Heart right ventricle (tissue), 16 donors: ENCODE measurements at regions not wholly inside any gene's neighbourhood (a gene's known extent, or its start where the extent isn't known, plus 50 kb on each side); places are given as distances from the start of the nearest gene placed in this dataset.

Experiments used
- ATAC-seq, 8 donors: fragments of 200-7000 bp; cut with Tn5 transposase; one replicate each; pipeline ENCODE4 v1.9.1; 2020; ENCODE audit warnings: mild to moderate bottlenecking in 8 of 8, moderate library complexity in 8 of 8, moderate number of reproducible peaks in 1 of 8
- DNase-seq, 2 donors: peaks; one replicate each; pipeline ENCODE4 v3.0.0-alpha.2; 2020
- H3K27ac ChIP-seq, 10 donors: fragments of 200-600 bp; sonication (generic) in 2 of 10; one replicate each; pipeline versions ENCODE4 v1.5.0 to v1.8.0; 2020 to 2022; ENCODE audit warnings: mild to moderate bottlenecking in 3 of 10
- H3K27me3 ChIP-seq, 7 donors: fragments of 200-600 bp; one replicate each; pipeline ENCODE4 v1.8.0; 2021 to 2022; ENCODE audit warnings: mild to moderate bottlenecking in 2 of 7
- H3K36me3 ChIP-seq, 9 donors: fragments of 200-600 bp; sonication (generic) in 1 of 9; one replicate each; pipeline versions ENCODE4 v1.5.0 to v1.8.0; 2020 to 2022; ENCODE audit warnings: mild to moderate bottlenecking in 2 of 9
- H3K4me1 ChIP-seq, 9 donors: fragments of 200-600 bp; sonication (generic) in 1 of 9; one replicate each; pipeline versions ENCODE4 v1.5.0 to v1.8.0; 2020 to 2022; ENCODE audit warnings: mild to moderate bottlenecking in 4 of 9
- H3K4me3 ChIP-seq, 10 donors: fragments of 200-600 bp; sonication (generic) in 2 of 10; one replicate each; pipeline versions ENCODE4 v1.5.0 to v1.8.0; 2020 to 2022; ENCODE audit warnings: mild to moderate bottlenecking in 7 of 10, moderate library complexity in 2 of 10
- H3K9me3 ChIP-seq, 11 donors: fragments of 200-600 bp in 10 of 11; sonication (generic) in 2 of 11; one replicate each; pipeline versions ENCODE4 v1.5.0 to v1.8.0; 2013 to 2022; ENCODE audit warnings: mild to moderate bottlenecking in 2 of 11, control low read depth in 1 of 11, moderate library complexity in 1 of 11
- WGBS, 2 donors: extraction: QIAGEN DNeasy Blood & Tissue Kit; methylation state at CpG; one replicate each; pipeline ENCODE4 v1.1.7; 2013; ENCODE audit warnings: inconsistent platforms in 1 of 2; 5-methylcytosine and 5-hydroxymethylcytosine counted together
- intact Hi-C, 10 donors: fragments of 100-400 bp; cut with DNase I; formaldehyde crosslinking; loops; one replicate each; pipeline versions ENCODE4 v1.11.1 to v1.14.2; 2022
- TF ChIP-seq, protein P1 (sequence below), 9 donors: fragments of 200-600 bp; sonication (generic) in 2 of 9; IDR thresholded peaks; one replicate each; pipeline versions ENCODE4 v1.5.0 to v1.8.0; 2021 to 2022; ENCODE audit warnings: antibody characterized with exemption in 9 of 9, mild to moderate bottlenecking in 5 of 9, moderate library complexity in 1 of 9
- donor health status: Arrhythmogenic right ventricular cardiomyopathy.
- donor health status: ischemic (EF 13 %, LVEDD 7.1; RV severe dilation, severe dysfunction).
- donor health status: healthy with polysubstance abuse.
- donor health status: DM: no; HTN: yes; CAD: no.
- donor health status: DM: no; HTN: no; CAD: no.
- donor health status: ischemic (EF 25% LVEDD 6.9; RV normal size, moderate dysfunction).
- donor health status: ischemic (EF 25% LVEDD 5.7; RV mildly dilated, moderate dysfunction).
- donor health status: healthy.
- donor health status: DM: yes; HTN: yes; CAD: no.
- donor health status: Ischemic cardiomyopathy.
- donor health status: ischemic (EF 35%, LVEDD 5.7; RV mildly dilated, moderate dysfunction).
- donor health status: nonischemic (EF 11% LVEDD 7.7; RV severe dilation, severe dysfunction).
- donor health status: DM: yes; HTN: yes; CAD: no.
- donor health status: PGD.
- donor health status: ischemic (EF 29% LVEDD 5.4; RV normal size, mild dysfunction).
- donor health status: nonischemic (EF 23%, LVEDD 6.1; RV moderate dilation, normal function).

- intact Hi-C loops = no loop called here
- WGBS, 2 donors = 52 to 66% methylated on average over 7 of the region's 7 CpGs
- Histone ChIP-seq H3K4me1 (peaks cover 5 to 46% (median 26%) of the 10 kb centered on the region in 9 donors), H3K4me3 (no peak overlapping the region), H3K27ac (peak overlapping the region in 1 of 10 donors; percentile 39), H3K27me3 (peaks cover 0 to 30% (median 11%) of the 10 kb centered on the region in 7 donors), H3K36me3 (no peaks in the 10 kb centered on the region), H3K9me3 (no peaks in the 10 kb centered on the region)
- peak; percentile 55 to 80 (median 69) for ATAC-seq
- DNase-seq = peak; percentile 34 to 42
- TF ChIP-seq, protein P1, sequence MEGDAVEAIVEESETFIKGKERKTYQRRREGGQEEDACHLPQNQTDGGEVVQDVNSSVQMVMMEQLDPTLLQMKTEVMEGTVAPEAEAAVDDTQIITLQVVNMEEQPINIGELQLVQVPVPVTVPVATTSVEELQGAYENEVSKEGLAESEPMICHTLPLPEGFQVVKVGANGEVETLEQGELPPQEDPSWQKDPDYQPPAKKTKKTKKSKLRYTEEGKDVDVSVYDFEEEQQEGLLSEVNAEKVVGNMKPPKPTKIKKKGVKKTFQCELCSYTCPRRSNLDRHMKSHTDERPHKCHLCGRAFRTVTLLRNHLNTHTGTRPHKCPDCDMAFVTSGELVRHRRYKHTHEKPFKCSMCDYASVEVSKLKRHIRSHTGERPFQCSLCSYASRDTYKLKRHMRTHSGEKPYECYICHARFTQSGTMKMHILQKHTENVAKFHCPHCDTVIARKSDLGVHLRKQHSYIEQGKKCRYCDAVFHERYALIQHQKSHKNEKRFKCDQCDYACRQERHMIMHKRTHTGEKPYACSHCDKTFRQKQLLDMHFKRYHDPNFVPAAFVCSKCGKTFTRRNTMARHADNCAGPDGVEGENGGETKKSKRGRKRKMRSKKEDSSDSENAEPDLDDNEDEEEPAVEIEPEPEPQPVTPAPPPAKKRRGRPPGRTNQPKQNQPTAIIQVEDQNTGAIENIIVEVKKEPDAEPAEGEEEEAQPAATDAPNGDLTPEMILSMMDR (IDR thresholded peaks at IDR 0.05) = no peak
Measured at GRCh38 chr9:95753762-95754465, 121.6 kb upstream of the ERCC6L2 start.

- Histone ChIP-seq H3K4me3 (peak overlapping the region in 4 of 10 donors; percentile 16 to 32 (median 20)), H3K36me3 (no peaks in the 10 kb centered on the region), H3K9me3 (no peaks in the 10 kb centered on the region), H3K4me1 (peaks cover 5 to 42% (median 26%) of the 10 kb centered on the region in 9 donors), H3K27me3 (peaks cover 0 to 30% (median 11%) of the 10 kb centered on the region in 7 donors), H3K27ac (no peak overlapping the region)
- 35 to 41% methylated on average over 38 to 40 of the region's 41 CpGs for WGBS, 2 donors
- intact Hi-C loops = no loop called here
- ATAC-seq (peak in 2 of 8 donors; percentile 17 to 36), DNase-seq (no peak)
- TF ChIP-seq, protein P1 (IDR thresholded peaks at IDR 0.05) = no peak
Measured at GRCh38 chr9:95752129-95752731, 123.3 kb upstream of the ERCC6L2 start.

DNA sequence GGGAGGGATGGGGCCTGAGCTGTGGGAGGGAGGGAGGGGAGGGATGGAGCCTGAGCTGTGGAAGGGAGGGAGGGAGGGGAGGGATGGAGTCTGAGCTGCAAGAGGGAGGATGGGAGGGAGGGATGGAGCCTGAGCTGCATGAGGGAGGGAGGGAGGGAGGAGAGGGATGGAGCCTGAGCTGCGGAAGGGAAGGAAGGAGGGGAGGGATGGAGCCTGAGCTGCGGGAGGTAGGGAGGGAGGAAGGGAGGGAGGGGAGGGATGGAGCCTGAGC, 124.0 kb upstream of the ERCC6L2 start:
- Histone ChIP-seq H3K4me3 (no peak overlapping the region), H3K27me3 (peaks cover 0 to 30% (median 11%) of the 10 kb centered on the region in 7 donors), H3K9me3 (no peaks in the 10 kb centered on the region), H3K36me3 (no peaks in the 10 kb centered on the region), H3K27ac (no peak overlapping the region), H3K4me1 (peaks cover 5 to 37% (median 26%) of the 10 kb centered on the region in 9 donors)
- 42 to 53% methylated on average over 2 of the region's 2 CpGs for WGBS, 2 donors
- ATAC-seq (no peak), DNase-seq (no peak)
- intact Hi-C loops = no loop called here
- TF ChIP-seq, protein P1 (IDR thresholded peaks at IDR 0.05) = no peak

DNA sequence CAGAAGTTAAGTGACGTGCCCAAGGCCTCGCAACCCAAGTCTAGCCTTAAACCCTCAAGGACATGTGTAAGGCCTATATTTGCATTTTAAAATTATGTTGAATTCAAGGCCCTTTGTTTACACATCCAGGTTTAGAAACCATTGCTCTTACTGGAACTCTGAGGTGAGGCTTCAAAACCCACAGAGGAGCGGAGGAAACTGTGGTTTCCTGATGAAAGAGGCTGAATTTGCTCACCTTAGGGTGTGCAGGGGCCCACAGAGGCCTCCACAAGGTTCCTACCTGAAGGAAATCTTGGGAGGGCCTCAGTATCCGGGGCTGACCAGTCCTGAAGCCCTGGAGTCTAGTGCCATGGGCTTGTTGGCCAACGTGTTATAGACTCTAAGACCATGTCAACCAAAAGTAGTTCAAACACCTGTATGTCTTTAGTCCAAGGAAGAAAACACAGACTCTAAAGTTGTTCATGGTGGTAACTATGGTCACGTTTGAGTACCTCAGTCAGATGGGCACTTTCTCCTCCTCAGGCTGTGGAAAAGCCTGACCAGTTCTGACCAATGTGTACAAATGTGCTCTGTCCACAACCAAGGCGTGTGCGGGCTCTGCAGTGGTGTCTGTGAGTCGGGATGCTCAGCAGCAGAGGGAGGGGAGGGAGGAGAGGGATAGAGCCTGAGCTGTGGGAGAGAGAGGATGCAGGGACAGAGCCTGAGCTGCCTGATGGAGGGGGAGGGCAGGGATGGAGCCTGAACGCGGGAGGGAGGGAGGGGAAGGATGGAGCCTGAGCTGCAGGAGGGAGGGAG, 124.6 kb upstream of the ERCC6L2 start:
- DNase-seq (no peak), ATAC-seq (no peak)
- Histone ChIP-seq H3K4me1 (peaks cover 5 to 37% (median 26%) of the 10 kb centered on the region in 9 donors), H3K36me3 (no peaks in the 10 kb centered on the region), H3K9me3 (no peaks in the 10 kb centered on the region), H3K4me3 (no peak overlapping the region), H3K27me3 (peaks cover 0 to 30% (median 11%) of the 10 kb centered on the region in 7 donors), H3K27ac (no peak overlapping the region)
- intact Hi-C loops = no loop called here
- TF ChIP-seq, protein P1 (IDR thresholded peaks at IDR 0.05) = no peak
- WGBS, 2 donors = 76 to 80% methylated on average over 11 of the region's 11 CpGs
